GM19351 (cell line): ENCODE measurements at regions not wholly inside any gene's neighbourhood (a gene's known extent, or its start where the extent isn't known, plus 50 kb on each side); places are given as distances from the start of the nearest gene placed in this dataset.

ENCODE experiments used
- ATAC-seq: cut with Tn5 transposase; IDR thresholded peaks from one replicate; pipeline ENCODE4 v1.9.1; 2021; ENCODE audit warnings: mild to moderate bottlenecking, moderate library complexity; ENCODE audit not compliant: unreplicated experiment

DNA sequence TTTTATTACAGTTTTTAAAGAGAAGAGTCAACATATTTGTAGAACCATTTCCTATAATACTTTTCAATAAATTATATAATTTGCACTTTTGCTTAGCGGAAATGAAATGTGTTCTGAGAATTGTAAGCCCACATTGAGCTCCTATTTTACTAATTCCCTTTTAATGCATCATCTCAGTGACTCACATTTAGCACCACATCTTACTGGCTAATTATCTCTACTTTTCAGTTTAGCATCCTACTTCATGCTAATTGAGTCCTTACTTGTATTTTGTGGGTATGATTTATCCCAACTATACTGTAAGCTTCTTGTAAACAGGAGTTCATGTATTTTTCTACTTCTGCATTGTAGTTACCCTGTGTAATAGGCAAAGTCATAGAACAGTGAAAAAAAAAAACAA lies 67.5 kb downstream of the TMX1 start:
- no peak for ATAC-seq

DNA sequence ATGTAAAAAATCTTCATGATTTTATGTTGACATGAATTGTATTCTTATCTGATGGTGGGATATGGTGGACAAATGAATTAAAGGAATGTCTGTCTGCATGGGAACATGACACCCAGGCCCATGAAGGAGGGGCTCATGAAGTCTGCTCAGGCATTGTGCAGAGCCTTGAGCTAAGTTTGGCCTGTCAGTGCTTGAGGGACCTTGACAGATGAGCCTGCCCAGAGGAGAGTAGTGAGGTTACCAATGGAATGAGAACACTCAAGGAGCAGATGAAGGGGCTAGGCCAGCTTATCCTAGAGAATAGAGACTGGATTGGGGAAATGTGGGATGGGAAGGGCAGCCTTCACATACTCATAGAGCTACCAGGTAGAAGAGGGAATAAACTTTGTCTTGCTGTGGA lies 68.8 kb downstream of the TMX1 start:
- ATAC-seq: no peak

DNA sequence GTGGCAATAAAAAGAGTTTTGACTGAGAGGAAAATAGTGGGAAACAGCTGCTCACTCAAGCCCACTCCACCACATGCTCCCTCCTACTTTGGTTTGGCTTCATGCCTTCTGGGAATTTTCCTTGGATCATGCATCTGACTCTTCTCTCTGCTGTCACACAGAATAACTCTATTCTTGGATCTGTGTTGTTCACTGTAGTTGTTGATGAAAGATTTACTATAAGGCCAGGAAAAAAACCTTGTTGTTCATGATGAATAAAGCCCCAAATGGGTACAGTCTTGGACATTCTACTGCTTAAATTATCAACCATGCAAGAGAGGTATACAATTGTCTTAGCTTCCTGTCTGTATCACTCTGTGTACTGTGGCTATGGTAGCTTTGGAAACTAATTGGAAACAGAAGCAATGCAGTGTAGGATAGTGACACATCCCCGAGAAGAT lies 70.5 kb downstream of the TMX1 start:
- no peak for ATAC-seq

DNA sequence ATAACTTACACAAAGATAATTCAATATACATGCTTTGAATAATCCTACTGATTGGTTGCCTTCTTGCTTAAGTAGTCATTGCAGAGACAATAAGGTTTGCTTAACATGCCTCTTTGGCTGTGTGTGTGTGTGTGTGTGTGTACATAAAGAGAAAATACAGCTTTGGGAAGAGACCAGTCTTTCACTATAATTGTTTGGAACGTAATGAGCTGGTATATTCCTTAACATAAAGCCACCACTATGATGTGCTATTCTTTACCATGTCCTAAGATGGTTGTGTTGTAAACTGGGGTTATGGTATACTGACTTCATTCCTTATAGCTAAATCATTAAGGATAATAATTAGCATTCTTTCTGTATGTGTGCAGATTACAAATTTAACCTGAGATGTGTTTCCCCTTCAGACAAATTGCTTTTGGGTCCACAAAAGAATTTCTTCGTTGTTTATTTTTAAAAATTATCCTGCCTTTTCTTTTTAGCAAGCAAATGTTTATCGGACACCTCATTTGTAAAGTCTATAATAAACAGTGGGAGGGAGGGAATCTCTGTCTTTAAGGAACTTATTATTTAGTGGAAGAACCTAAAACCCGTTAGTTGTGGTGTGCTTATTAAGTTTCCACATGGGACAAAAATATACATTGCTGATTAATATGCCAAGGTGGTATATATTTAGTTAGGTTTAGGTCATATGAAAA lies 74.4 kb downstream of the TMX1 start:
- ATAC-seq: no peak

DNA sequence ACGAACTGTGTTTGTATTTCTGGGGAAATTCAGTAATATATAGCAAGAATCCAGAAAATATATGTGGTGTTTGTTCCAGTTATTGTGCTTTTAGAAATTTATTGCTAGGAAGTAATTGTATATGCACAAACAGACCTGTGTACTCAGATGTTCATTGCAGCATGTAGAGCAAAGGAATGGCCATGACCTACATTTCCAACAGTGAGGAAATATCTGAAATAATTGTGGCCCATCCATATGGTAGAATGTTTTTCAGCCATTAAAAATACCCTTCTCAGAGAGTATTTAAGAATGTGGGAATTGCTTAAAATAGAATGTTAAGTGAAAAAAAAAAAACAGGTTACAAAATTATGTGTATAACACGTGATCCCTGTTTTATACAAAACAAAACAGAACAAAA lies 77.3 kb downstream of the TMX1 start:
- ATAC-seq: no peak

DNA sequence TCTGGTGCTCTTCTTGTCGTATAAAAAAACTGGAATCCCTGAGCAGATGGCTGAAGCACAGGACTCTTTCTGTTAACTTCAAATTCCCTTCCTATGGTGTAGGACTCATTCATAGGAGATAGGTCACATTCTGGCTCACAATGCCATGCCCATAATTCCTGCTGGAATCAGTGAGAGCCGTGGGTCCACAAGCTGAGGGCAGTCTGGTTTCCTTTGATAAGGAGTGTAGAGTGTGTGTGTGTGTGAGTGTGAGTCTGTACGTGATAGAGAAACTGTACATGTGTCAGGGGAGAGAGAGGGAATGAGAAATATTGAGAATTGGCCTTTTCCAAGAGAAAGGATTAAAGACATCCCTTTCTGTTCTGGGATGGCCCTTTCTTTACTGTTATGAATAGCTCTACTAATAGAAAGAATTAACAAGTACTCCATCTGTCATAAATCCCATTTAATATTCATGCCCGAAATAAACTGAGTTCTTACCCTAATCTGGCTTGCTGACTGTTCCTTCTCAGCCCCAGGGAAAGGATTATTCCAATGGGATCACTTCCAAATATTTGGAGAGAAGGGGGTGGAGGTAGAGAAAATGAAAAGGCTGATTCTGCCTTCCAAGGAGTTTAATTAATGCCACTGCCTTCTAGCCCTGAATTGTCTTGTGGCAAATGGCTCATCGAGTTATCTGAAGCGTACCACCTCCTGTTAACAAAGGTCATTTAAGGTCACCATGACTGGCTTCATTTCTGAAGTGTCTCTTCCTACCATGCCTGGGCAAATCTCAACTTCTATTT lies 79.0 kb downstream of the TMX1 start:
- no peak for ATAC-seq

DNA sequence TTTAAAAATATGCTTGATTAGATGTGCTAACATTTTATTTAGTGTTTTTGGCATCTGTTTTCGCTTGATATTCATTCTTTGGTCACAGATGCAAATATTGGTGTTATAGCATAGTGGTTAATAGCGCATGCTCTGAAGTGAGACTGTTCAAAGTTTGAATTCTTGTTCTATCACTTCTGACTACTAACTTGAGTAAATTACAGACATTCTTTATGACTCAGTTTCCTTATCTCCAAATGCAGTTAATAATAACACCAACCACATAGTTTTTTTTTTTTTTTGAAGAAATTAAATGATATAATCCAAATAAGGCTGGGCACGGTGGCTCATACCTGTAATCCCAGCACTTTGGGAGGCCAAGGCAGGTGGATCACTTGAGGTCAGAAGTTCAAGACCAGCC lies 81.0 kb downstream of the TMX1 start:
- ATAC-seq: no peak

DNA sequence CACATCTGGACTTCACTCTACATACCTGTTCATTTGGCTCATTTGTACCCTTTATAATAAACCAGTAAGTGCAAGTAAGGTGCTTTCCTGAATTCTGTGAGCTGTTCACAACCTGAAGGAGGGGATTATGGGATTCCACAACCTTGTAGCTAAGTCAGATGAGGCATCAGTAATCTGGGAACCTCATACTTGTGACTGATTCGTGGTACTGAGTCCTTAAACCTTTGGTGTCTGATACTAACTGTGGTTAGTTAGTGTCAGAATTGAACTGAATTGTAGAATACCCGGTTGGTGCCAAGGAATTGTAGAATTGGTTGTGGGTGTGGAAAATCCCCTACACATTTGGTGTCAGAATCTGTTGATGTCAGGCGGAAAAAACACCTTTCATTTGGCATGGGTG lies 83.4 kb downstream of the TMX1 start:
- no peak for ATAC-seq

DNA sequence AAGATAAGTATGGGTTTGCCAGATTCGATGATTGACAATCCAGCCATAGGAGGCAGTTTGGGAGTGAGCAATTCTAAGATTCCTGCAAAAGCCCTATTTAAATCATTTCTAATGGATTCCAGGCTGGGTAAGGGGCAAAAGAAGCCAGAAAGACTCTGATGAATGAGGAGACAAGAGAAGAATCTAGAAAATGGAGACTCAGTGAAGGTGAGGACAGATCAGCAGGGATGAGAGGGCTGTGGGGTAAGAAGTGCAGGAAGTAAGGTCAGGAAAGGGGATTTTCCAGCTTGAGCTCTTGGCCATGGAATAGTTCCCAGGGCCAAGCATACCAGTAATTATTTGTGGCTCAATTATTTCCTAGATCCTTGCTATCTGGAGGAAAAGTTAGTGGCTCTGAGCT lies 87.3 kb downstream of the TMX1 start:
- ATAC-seq: no peak

DNA sequence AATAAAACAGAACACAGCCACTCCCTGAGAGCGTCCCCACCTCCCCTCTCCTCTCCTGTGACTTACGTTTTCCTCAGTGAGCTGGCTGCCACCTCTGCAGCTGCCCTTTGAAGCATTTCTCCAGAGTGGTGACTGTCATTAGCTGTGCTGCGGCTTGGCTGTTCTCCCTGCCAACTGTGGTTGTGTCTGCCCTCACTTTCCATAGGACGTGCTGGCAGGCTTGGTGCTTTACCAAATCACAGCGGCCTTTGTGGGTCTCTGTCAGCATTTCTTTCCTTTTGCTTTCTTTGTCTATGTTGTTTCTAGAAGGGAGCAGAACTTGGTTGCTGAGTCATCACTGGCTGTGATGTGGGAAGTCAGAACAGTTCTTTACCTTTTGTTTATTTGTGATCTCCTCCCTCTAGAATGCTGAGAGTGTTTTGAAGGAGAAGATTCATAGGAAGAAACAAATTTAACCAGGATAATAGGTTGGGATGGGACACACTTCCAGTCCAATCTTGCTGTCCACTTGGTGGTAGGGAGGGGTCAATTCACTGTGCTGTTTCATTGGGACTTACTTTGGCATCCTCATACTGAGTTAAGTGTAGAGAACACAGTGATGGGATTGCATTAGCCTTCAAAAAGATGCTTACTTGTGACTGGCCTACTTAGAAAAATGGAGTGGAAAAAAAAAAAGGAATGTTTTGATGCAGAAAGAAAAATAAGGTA lies 88.2 kb downstream of the TMX1 start:
- ATAC-seq: no peak

DNA sequence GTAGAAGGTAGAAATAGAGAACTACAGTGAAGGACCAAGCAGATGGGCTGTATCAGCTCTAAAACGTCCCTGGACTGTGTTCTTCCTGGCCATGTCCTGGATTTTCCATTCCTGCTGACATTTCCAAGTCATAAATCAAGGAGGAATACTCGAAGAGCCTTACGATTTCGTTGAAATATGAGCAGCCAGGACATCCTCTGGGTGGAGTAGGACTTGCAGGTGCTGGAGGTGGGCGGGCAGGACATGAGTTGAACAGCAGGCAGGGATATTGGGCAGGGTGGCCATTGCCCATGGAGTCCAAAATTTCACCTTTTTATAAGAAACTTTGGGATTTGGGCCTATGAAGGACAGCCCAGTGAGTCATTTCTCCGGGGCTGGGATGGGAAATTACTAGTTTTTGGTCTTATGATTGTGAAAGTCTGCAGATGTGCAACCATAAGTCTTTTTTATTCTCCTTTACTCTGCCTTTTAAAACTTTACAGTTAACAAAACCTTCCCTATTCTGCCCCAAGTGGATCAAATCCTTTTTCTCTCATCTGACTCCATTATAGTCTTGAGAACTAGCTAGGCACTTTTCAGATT lies 88.8 kb downstream of the TMX1 start:
- ATAC-seq: no peak

DNA sequence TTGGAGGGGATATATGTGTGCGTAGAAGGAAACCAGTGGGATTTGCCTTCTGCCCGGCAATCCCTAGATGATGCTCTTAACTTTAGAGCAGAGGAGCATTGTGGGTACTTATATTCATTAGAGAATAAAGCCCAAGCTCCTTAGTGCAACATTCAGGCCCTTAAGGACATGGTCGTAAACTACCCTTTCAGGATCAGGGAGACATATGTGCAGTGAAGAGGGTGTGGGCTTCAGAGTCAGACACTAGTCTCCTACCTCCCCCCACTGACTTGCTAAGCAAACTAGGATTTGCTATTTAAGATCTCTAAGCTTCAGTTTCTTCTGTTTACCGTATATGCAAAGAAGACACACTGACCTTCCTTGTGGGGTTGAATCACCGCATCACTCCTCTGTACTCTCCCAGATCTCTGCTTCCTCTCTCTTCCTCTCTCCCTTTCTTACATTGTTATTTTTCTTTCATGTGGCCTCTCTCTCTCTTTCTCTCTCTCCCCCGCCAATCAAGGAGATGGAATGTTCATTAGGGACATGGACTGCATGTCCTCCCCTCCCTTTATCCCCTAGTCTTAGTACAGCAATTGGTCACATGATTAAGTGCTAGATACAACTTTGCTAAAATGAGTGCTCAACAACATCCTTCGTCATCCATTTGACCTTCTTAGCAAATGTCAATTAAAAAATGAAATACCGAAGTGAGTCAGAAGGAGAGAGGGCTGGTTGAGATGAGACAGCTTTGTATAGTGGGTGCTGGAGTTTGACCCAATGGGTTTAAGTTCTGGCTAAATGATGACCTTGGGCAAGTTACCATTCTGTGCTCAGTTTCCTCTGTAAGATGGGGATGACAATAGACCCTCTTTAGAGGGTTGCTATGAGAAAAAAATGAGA lies 91.7 kb downstream of the TMX1 start:
- no peak for ATAC-seq

DNA sequence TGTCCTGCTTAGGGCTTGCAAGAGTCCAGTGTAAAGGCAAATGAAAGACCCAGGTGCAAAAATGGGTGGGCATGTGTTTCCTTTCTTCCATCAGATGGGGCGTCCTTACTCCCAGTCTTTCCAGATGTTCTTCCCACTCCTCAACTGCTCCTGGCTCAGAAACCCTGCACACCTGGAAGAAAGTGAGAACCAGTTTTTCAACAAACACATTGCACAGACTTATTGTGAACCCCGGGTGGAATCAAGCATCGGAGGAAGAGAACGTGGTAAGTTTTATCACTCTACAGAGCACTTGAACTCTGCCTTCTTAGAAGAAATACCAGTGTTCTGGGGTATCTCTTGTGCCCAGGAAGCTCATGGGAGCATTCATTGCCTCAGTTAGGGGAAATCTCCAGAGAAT lies 93.3 kb downstream of the TMX1 start:
- no peak for ATAC-seq

DNA sequence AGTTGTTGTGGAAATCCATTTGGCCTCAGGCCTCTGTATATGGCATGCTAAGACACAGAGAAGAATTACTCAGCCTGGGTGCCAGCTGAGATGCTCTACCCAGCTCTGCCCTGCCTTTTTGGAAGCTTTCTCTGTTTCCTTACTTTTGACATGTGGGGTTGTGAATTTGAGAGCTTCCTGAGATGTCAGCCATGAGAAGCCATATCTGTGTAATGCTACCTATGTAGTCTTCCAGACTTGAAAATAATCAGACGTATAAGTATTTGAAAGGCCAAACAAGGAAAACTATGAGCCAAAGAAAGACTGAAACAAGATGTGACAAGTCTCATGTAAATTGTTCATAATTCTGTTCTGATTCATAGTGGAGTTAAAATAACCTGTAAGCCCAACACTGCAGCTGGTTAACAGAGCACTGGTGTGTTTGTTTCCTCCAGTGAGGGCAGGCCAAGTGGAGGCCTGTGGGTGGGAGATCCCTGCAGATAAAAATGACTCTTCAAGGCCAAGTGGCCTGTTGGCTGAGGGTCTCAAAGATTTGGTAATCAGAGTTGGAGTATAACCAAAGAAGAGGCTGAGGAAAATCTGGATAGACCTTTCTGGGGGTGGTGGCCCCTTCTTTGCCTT lies 94.0 kb downstream of the TMX1 start:
- no peak for ATAC-seq

DNA sequence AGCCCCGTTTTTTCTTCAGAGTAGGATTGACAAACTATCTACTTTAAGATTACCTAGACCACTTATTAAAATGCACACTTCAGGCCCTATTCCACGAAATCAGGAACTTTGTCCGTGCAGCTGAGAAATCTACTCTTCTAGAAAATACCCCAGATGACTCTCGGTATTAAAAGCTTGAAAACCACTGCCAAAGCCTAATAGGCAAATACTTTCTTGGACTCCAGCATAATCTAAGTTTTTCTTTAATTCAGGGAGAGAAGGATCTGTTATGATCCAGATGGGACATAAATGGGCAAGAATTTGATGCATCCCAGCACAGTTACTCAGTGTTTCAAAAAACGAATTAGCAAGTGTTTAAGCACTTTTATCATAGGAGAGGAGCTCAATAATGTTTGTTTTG lies 94.5 kb downstream of the TMX1 start:
- ATAC-seq: no peak

DNA sequence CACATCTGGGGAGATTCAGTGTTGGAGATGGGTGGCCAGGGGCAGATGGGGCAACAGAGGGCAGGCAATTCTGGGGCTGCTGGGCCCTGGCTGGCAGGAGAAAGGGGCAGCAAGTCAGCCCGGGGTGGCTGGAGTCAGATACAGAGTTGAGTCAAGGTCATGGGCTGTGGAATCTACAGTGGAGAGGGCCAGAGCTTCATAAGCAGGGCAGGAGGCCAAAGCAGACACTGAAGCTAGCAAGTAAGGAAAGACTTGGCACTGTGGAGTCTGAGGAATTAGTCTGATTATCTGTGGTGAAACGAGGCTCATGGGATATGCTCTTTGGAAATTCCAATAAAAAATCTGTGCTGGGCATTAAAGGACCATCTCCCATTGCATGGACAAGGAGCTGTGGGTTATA lies 95.5 kb downstream of the TMX1 start:
- ATAC-seq: no peak

DNA sequence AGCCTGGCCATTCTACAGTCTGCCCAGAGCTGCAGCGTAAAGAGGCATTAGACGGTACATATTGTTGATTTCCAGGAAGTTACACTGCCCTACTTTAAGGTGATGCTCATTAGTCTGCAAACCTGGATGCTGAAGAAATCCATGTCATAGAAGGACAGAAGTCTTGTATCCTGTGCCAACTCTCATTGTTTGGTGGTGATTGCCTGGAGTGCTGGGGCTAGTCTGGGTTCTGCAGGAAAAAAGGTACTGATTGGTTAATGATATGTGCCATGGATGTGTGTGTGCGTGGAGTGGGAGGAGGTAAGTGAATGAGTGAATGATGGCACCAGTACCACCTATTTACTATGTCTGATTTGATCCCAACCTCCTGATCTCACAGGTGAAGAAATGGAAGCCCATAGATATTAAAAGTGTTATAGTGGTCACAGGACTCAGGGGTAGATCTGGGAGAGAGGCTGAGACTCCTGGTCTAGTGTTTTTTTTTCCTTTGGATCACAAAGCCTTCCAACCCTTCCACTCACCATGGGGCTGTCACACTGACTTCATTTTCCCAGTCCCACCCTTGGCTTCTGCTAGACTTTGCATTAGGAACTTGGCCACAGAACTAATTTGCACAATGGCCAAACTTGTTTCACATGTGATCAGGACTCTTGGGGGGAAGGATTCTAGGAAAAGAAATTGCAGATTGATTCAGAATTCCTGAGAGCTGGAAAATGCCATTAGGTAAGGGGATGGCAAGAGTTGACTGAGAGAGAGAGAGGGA lies 96.1 kb downstream of the TMX1 start:
- ATAC-seq: no peak

DNA sequence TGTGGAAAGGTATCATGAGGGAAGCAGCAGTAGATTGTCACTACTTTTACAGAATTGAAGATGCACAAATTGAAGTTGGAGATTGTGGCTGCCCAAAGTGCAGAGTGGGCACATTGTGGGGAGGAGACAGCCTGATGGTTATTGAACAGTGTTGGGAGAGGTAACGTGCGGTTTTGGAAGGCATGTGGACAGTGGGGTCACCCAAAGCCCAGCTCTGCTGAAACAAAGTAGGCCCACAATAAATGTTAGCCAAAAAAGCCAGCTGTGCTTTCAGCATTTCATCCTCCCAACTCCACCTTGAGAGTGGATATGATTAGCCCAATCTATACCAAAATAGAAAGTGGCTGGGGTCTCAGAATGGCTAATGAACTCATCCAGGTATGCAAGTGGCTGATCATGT lies 96.7 kb downstream of the TMX1 start:
- no peak for ATAC-seq

DNA sequence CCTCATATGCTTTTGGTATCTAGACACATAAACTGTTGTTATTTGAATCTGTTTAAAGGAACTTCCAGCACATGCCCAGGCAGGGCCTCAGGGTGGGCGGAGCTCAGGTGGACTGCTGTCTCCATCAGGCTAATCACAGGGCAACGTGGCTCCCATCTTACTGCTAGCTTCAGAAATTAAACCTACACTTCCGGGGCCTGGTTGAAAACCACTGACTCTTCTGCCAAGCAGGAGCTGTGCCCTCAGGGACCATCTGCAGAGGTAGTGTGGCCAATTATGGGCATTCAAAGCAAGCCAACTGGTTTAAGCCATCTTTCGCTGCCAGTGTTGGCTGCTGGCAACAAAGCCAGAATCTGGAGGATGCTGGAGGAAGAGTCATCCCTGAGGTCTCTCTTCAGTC lies 97.5 kb downstream of the TMX1 start:
- no peak for ATAC-seq

DNA sequence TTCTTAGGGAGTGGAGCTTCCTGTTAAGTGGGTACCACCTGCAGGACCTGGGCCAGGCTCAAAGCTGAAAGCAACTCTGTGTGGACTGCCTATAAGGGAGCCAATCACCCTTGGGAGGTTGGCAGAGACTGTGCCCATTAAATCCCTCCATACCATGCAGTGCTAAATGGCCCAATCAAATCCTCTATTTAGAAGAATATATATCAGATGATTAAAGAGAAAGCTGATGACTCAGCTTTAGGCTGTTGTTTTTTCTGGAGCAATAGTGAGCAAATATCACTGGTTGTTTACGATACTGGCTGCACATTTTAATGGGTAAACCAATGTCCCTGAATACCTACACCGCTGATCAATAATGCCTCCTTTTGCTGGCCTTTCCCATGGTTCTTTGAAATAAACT lies 101.3 kb downstream of the TMX1 start:
- no peak for ATAC-seq
